K562 (cell line): ENCODE measurements at regions not wholly inside any gene's neighbourhood (a gene's known extent, or its start where the extent isn't known, plus 50 kb on each side); places are given as distances from the start of the nearest gene placed in this dataset.
A peak's percentile ranks its signal among the peaks of the same experiment; 100 is the strongest.

ENCODE experiments used
- DIDO1 ChIP-seq: fragments of 450-650 bp; IDR thresholded peaks from 2 replicates; pipeline ENCODE4 v1.6.1; 2016; ENCODE audit warnings: low read depth, missing biosample characterization, missing genetic modification characterization
- EP400 ChIP-seq: fragments of 450-650 bp; IDR thresholded peaks from 2 replicates; pipeline ENCODE4 v1.6.1; 2017; ENCODE audit warnings: antibody characterized with exemption, mild to moderate bottlenecking, moderate library complexity
- ETS2 ChIP-seq: IDR thresholded peaks from 2 replicates; pipeline ENCODE4 v1.6.1; 2016; ENCODE audit warnings: borderline replicate concordance, missing genetic modification characterization, mild to moderate bottlenecking, moderate library complexity, missing compliant biosample characterization; ENCODE audit not compliant: poor library complexity, severe bottlenecking
- ETV6 ChIP-seq, 3 experiments: fragments of 150-350 bp in 1 of 3; sonication (generic) in 1 of 3; formaldehyde crosslinking in 1 of 3; IDR thresholded peaks; 2 replicates each; pipeline versions ENCODE4 v1.6.1 to v1.8.0; 2014 to 2022; ENCODE audit warnings: borderline replicate concordance in 2 of 3, low read depth in 2 of 3, antibody characterized with exemption in 1 of 3, low read length in 1 of 3, mild to moderate bottlenecking in 1 of 3, missing genetic modification reagents in 1 of 3
- HMG20A ChIP-seq: fragments of 450-650 bp; formaldehyde crosslinking; conservative IDR thresholded peaks from 2 replicates; pipeline ENCODE4 v1.4.0; 2020; ENCODE audit warnings: mild to moderate bottlenecking, mixed read lengths
- IRF9 ChIP-seq: fragments of 450-650 bp; IDR thresholded peaks from 2 replicates; pipeline ENCODE4 v1.6.1; 2016; ENCODE audit warnings: missing biosample characterization, missing genetic modification characterization
- MTA1 ChIP-seq: fragments of 450-650 bp; IDR thresholded peaks from 2 replicates; pipeline ENCODE4 v1.6.1; 2017; ENCODE audit warnings: borderline replicate concordance
- NR2C1 ChIP-seq, 2 experiments: fragments of 450-650 bp; IDR thresholded peaks; 2 replicates each; pipeline ENCODE4 v1.6.1; 2017; ENCODE audit warnings: mild to moderate bottlenecking in 2 of 2, antibody characterized with exemption in 1 of 2, inconsistent platforms in 1 of 2, missing compliant biosample characterization in 1 of 2, missing genetic modification characterization in 1 of 2
- PHB ChIP-seq: fragments of 250-450 bp; sonication (Bioruptor Pico); IDR thresholded peaks from 2 replicates; pipeline ENCODE4 v1.5.0; 2021
- PYGO2 ChIP-seq: fragments of 450-650 bp; IDR thresholded peaks from 2 replicates; pipeline ENCODE4 v1.6.1; 2016; ENCODE audit warnings: mild to moderate bottlenecking, missing genetic modification characterization, moderate library complexity, missing compliant biosample characterization
- RERE ChIP-seq: sonication (generic); formaldehyde crosslinking; IDR thresholded peaks from 2 replicates; pipeline ENCODE4 v1.8.0; 2023; ENCODE audit warnings: missing genetic modification reagents, mild to moderate bottlenecking, borderline replicate concordance
- SMAD2 ChIP-seq: fragments of 150-350 bp; IDR thresholded peaks from 2 replicates; pipeline ENCODE4 v1.6.1; 2014; ENCODE audit warnings: low read depth, mild to moderate bottlenecking, low read length
- SMARCE1 ChIP-seq: fragments of 450-650 bp; IDR thresholded peaks from 2 replicates; pipeline ENCODE4 v1.7.1; 2016; ENCODE audit warnings: mild to moderate bottlenecking
- SNIP1 ChIP-seq: fragments of 450-650 bp; IDR thresholded peaks from 2 replicates; pipeline ENCODE4 v1.7.1; 2017; ENCODE audit warnings: low read depth, mild to moderate bottlenecking
- TFAP4 ChIP-seq: sonication (generic); formaldehyde crosslinking; IDR thresholded peaks from 2 replicates; pipeline ENCODE4 v1.8.0; 2022; ENCODE audit warnings: missing genetic modification reagents, mild to moderate bottlenecking, moderate library complexity, borderline replicate concordance
- TRIM25 ChIP-seq: fragments of 450-650 bp; IDR thresholded peaks from 2 replicates; pipeline ENCODE4 v1.7.0; 2016; ENCODE audit warnings: borderline replicate concordance
- ZNF316 ChIP-seq: fragments of 450-650 bp; IDR thresholded peaks from 2 replicates; pipeline ENCODE4 v1.6.1; 2016
- ZNF408 ChIP-seq: fragments of 250-450 bp; sonication (Bioruptor Pico); IDR thresholded peaks from 2 replicates; pipeline ENCODE4 v1.4.0; 2020; ENCODE audit warnings: low read depth, mild to moderate bottlenecking, moderate library complexity

GRCh38 chr1:213724640-213725536 lies 262.9 kb upstream of the PROX1 start (continued):
- TF ChIP-seq SMARCE1 (no peak), RERE (CRISPR knock-in tag) (no peak), ETV6 (IDR thresholded peaks at IDR 0.05; ENCODE audit: borderline replicate concordance in 1 of 2, low read depth in 2 of 2, low read length in 1 of 2) (no peak), ETV6 (CRISPR knock-in tag; IDR thresholded peaks at IDR 0.05; ENCODE audit: borderline replicate concordance) (no peak), MTA1 (no peak), SNIP1 (no peak), HMG20A (CRISPR knock-in tag) (no peak), PYGO2 (tag) (no peak), TRIM25 (no peak), ZNF408 (CRISPR knock-in tag) (no peak), EP400 (peak; percentile 13; the same call in 1 of the 2 replicates), ZNF316 (no peak), PHB (CRISPR knock-in tag) (no peak), SMAD2 (no peak), ETS2 (tag) (no peak), NR2C1 (IDR thresholded peaks at IDR 0.05) (no peak), NR2C1 (tag; IDR thresholded peaks at IDR 0.05) (0 out of 2 replicates have a peak, but pooled peaks have one; percentile 21), TFAP4 (CRISPR knock-in tag) (no peak), IRF9 (tag) (0 out of 2 replicates have a peak, but pooled peaks have one; percentile 3), DIDO1 (tag) (no peak)
